NB4 (cell line): ENCODE measurements at regions not wholly inside any gene's neighbourhood (a gene's known extent, or its start where the extent isn't known, plus 50 kb on each side); places are given as distances from the start of the nearest gene placed in this dataset.

Experiments used
- CTCF ChIP-seq: IDR thresholded peaks from one replicate; pipeline ENCODE4 v1.5.1; 2012; ENCODE audit warnings: low read depth, low read length
- MAX ChIP-seq: IDR thresholded peaks from 2 replicates; pipeline ENCODE4 v1.6.1; 2011; ENCODE audit warnings: low read depth, low read length
- MYC ChIP-seq: IDR thresholded peaks from 2 replicates; pipeline ENCODE4 v1.6.1; 2011; ENCODE audit warnings: low read depth, low read length
- POLR2A ChIP-seq: IDR thresholded peaks from 2 replicates; pipeline ENCODE4 v1.6.1; 2011; ENCODE audit warnings: mild to moderate bottlenecking; ENCODE audit not compliant: insufficient read length; ENCODE audit errors: extremely low read depth

- TF ChIP-seq POLR2A (no peak), CTCF (no peak), MAX (no peak), MYC (no peak)
These were observed 112.8 kb downstream of the BAMBI start for GRCh38 chr10:28790146-28790545.
